Panc1 (cell line): ENCODE measurements at regions not wholly inside any gene's neighbourhood (a gene's known extent, or its start where the extent isn't known, plus 50 kb on each side); places are given as distances from the start of the nearest gene placed in this dataset.
A peak's percentile ranks its signal among the peaks of the same experiment; 100 is the strongest.

Experiments used
- ATAC-seq: fragments of 200-7000 bp; cut with Tn5 transposase; 2 replicates; pipeline ENCODE4 v1.9.1; 2020; ENCODE audit warnings: mild to moderate bottlenecking, moderate library complexity
- BruUV-seq: library from RNA; stranded (reverse); fragments of 400-500 nt; replicated peaks from 2 replicates; lab custom pipeline; 2021; lab: Mats Ljungman, UMichigan
- CTCF ChIA-PET: fragments of 300-600 bp; sonication (Branson Sonifier 250); formaldehyde crosslinking; loops from one replicate; lab custom pipeline; 2022; ENCODE audit warnings: antibody characterized with exemption; lab: Charles Lee
- POLR2A ChIA-PET: fragments of 300-600 bp; sonication (Branson Sonifier 250); formaldehyde crosslinking; loops from one replicate; lab custom pipeline; 2022; ENCODE audit warnings: antibody characterized with exemption; lab: Charles Lee
- DNase-seq: peaks from one replicate; pipeline ENCODE4 v3.0.0-alpha.2; 2010; ENCODE audit warnings: low read depth, low spot score
- H3K27ac ChIP-seq: 2 replicates; pipeline ENCODE4 v1.5.1; 2011; ENCODE audit warnings: mild to moderate bottlenecking, low read length, inconsistent platforms
- H3K27me3 ChIP-seq: fragments of 200-500 bp; sonication (Bioruptor generic); 2 replicates; pipeline ENCODE4 v1.6.0; 2014; ENCODE audit warnings: low read length, inconsistent platforms; ENCODE audit not compliant: control insufficient read depth, insufficient read depth
- H3K36me3 ChIP-seq: fragments of 200-500 bp; sonication (Bioruptor generic); 2 replicates; pipeline ENCODE4 v1.5.1; 2014; ENCODE audit warnings: inconsistent platforms, mild to moderate bottlenecking, low read length, moderate library complexity; ENCODE audit not compliant: control insufficient read depth, insufficient read depth
- H3K4me1 ChIP-seq: 2 replicates; pipeline ENCODE4 v1.5.1; 2011; ENCODE audit warnings: inconsistent platforms, mild to moderate bottlenecking, low read length, moderate library complexity; ENCODE audit not compliant: control insufficient read depth, insufficient read depth
- H3K4me3 ChIP-seq, 2 experiments: 2 replicates each; pipeline ENCODE4 v1.5.1; 2011 to 2012; ENCODE audit warnings: low read depth in 2 of 2, low read length in 2 of 2, mild to moderate bottlenecking in 2 of 2, inconsistent platforms in 1 of 2, moderate library complexity in 1 of 2
- H3K9me3 ChIP-seq: fragments of 200-500 bp; sonication (Bioruptor generic); 2 replicates; pipeline ENCODE4 v1.5.1; 2014; ENCODE audit warnings: low read depth, mild to moderate bottlenecking, inconsistent platforms, low read length, moderate library complexity; ENCODE audit not compliant: control insufficient read depth, insufficient read depth
- POLR2AphosphoS5 ChIP-seq: IDR thresholded peaks from 2 replicates; pipeline ENCODE4 v1.6.1; 2012; ENCODE audit warnings: mild to moderate bottlenecking, low read depth, low read length, moderate library complexity
- SIN3A ChIP-seq: IDR thresholded peaks from 2 replicates; pipeline ENCODE4 v1.6.1; 2012; ENCODE audit warnings: low read depth, mild to moderate bottlenecking, low read length, moderate library complexity, borderline replicate concordance; ENCODE audit not compliant: insufficient read depth
- TCF7L2 ChIP-seq: IDR thresholded peaks from 2 replicates; pipeline ENCODE4 v1.6.1; 2011; ENCODE audit warnings: mild to moderate bottlenecking, low read depth, low read length, inconsistent platforms
- in situ Hi-C: cut with HindIII; loops from 2 replicates; pipeline ENCODE4 v1.10.0; 2016; ENCODE audit warnings: low sequenced_read_pairs, low pct_unique_long_range_greater_than_20kb
- intact Hi-C: fragments of 100-400 bp; cut with micrococcal nuclease; formaldehyde crosslinking; loops from one replicate; pipeline ENCODE4 v1.10.0; 2022; ENCODE audit not compliant: unreplicated experiment
- TF ChIP-seq, protein P1 (sequence below): fragments of 450-650 bp; IDR thresholded peaks from 2 replicates; pipeline ENCODE4 v1.5.1; 2017; ENCODE audit warnings: mild to moderate bottlenecking
- TF ChIP-seq, protein P2 (sequence below), 2 experiments: IDR thresholded peaks; 2 replicates each; pipeline ENCODE4 v1.6.1; 2011 to 2012; ENCODE audit warnings: low read depth in 2 of 2, control low read depth in 1 of 2, low read length in 1 of 2, mild to moderate bottlenecking in 1 of 2, moderate library complexity in 1 of 2; ENCODE audit not compliant: insufficient read depth in 1 of 2

DNA sequence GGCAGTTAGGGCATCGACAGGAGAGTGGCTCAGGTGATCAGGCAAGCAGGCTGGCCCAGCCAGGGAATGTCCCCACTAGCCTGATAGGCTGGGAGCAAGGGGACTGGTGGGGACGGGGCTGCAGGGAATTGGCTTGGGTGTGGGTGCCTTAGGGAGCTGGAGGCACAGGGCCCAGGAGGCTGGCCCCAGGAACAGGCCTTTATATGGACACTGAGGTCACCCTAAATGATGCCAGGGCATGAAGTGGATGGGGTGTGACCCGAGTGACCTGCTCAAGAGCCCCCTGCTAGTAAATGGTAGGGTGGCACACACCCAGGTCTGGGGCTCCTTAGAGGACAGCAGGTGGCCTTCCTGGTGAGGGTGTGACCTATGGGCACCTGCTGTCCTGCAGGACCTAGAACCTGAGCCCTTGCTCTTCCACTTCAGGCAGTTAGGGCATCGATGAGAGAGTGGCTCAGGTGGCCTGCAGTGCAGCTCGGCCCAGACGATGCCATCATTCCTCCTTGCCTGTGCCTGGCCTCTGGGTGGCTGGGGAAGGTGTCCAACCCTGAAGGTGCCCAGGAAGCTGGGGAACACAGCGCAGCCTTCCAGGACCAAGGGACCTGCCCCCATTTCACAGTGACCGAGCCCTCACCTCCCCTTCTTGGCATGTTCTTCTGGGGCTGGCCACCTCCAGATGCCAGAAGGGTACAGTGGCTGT, 51.7 kb upstream of the LEP start:
- TF ChIP-seq, protein P1, sequence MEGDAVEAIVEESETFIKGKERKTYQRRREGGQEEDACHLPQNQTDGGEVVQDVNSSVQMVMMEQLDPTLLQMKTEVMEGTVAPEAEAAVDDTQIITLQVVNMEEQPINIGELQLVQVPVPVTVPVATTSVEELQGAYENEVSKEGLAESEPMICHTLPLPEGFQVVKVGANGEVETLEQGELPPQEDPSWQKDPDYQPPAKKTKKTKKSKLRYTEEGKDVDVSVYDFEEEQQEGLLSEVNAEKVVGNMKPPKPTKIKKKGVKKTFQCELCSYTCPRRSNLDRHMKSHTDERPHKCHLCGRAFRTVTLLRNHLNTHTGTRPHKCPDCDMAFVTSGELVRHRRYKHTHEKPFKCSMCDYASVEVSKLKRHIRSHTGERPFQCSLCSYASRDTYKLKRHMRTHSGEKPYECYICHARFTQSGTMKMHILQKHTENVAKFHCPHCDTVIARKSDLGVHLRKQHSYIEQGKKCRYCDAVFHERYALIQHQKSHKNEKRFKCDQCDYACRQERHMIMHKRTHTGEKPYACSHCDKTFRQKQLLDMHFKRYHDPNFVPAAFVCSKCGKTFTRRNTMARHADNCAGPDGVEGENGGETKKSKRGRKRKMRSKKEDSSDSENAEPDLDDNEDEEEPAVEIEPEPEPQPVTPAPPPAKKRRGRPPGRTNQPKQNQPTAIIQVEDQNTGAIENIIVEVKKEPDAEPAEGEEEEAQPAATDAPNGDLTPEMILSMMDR, result no peak
- TF ChIP-seq, protein P2, sequence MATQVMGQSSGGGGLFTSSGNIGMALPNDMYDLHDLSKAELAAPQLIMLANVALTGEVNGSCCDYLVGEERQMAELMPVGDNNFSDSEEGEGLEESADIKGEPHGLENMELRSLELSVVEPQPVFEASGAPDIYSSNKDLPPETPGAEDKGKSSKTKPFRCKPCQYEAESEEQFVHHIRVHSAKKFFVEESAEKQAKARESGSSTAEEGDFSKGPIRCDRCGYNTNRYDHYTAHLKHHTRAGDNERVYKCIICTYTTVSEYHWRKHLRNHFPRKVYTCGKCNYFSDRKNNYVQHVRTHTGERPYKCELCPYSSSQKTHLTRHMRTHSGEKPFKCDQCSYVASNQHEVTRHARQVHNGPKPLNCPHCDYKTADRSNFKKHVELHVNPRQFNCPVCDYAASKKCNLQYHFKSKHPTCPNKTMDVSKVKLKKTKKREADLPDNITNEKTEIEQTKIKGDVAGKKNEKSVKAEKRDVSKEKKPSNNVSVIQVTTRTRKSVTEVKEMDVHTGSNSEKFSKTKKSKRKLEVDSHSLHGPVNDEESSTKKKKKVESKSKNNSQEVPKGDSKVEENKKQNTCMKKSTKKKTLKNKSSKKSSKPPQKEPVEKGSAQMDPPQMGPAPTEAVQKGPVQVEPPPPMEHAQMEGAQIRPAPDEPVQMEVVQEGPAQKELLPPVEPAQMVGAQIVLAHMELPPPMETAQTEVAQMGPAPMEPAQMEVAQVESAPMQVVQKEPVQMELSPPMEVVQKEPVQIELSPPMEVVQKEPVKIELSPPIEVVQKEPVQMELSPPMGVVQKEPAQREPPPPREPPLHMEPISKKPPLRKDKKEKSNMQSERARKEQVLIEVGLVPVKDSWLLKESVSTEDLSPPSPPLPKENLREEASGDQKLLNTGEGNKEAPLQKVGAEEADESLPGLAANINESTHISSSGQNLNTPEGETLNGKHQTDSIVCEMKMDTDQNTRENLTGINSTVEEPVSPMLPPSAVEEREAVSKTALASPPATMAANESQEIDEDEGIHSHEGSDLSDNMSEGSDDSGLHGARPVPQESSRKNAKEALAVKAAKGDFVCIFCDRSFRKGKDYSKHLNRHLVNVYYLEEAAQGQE (IDR thresholded peaks at IDR 0.05; ENCODE audit: insufficient read depth in 1 of 2, low read depth in 2 of 2, low read length in 1 of 2), result no peak
- TF ChIP-seq POLR2AphosphoS5 (no peak), SIN3A (no peak), TCF7L2 (no peak)
- ATAC-seq (peak; percentile 43), DNase-seq (no peak)
- H3K27ac ChIP-seq, result no peak overlapping the region
- no TSS peak for BruUV-seq
- in situ Hi-C loops (no loop called here), intact Hi-C loops (no loop called here)
- H3K9me3 ChIP-seq, result peaks cover 8% of the 10 kb centered on the region; the same call in 1 of the 2 replicates
- peaks cover 16% of the 10 kb centered on the region for H3K27me3 ChIP-seq
- CTCF ChIA-PET, result no interaction called here
- H3K4me1 ChIP-seq, result no peaks in the 10 kb centered on the region
- POLR2A ChIA-PET, result no interaction called here
- no peaks in the 10 kb centered on the region for H3K36me3 ChIP-seq
- no peak overlapping the region for H3K4me3 ChIP-seq

DNA sequence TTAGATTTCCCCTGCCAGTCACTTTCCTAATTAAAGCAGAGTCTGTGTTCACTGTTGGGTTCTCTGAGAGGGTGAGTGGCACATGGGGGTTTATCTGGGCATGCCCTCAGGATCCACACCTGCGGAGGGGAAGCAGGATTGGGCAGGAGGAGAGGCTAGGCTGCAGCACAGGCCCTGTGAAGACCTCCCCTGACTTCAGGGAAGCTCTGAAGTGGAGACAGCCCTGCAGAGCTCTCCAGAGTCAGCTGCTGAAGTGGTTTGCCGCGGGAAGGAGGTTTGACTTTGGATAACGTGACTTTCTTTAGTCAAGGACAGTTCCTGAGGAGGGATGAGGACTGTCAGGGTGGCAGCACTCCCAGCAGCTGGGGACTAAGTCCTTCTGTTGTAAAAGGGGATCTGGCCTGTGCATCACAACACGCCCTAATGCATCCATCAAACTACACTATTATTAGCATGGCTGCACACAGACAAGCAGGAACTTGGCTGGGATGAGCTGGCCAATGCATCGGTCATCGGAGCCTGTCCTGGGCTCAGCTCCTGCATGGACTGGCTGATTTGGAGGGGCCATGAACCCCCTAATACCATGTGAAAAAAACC, 50.9 kb upstream of the LEP start:
- in situ Hi-C loops, result no loop called here
- TF ChIP-seq, protein P2 (IDR thresholded peaks at IDR 0.05; ENCODE audit: insufficient read depth in 1 of 2, low read depth in 2 of 2, low read length in 1 of 2), result no peak
- TF ChIP-seq SIN3A (no peak), TCF7L2 (no peak), POLR2AphosphoS5 (no peak)
- TF ChIP-seq, protein P1, result no peak
- Histone ChIP-seq H3K27me3 (peaks cover 9% of the 10 kb centered on the region), H3K36me3 (no peaks in the 10 kb centered on the region), H3K9me3 (peaks cover 16% of the 10 kb centered on the region; the same call in 1 of the 2 replicates), H3K4me1 (no peaks in the 10 kb centered on the region), H3K27ac (no peak overlapping the region), H3K4me3 (no peak overlapping the region)
- DNase-seq (no peak), ATAC-seq (peak; percentile 47)
- CTCF ChIA-PET, result interaction anchor here (1.2 kb wide), 1 partner anchor 55 kb away, joined by 4 read pairs; no protein-coding TSS in a partner anchor
- POLR2A ChIA-PET, result no interaction called here
- intact Hi-C loops, result no loop called here
- no TSS peak for BruUV-seq
